Gastroesophageal sphincter (tissue), 4 donors: ENCODE measurements at regions not wholly inside any gene's neighbourhood (a gene's known extent, or its start where the extent isn't known, plus 50 kb on each side); places are given as distances from the start of the nearest gene placed in this dataset.

Source experiments
- ATAC-seq: fragments of 150-250 bp; one replicate; pipeline ENCODE4 v1.9.1; 2016; ENCODE audit warnings: mild to moderate bottlenecking, moderate library complexity
- H3K27ac ChIP-seq, 4 donors: fragments of 200-600 bp; sonication (generic) in 3 of 4; 1 replicate in 3 of 4; 2 replicates in 1 of 4; pipeline ENCODE4 v1.5.1; 2016 to 2019
- H3K27me3 ChIP-seq: fragments of 200-600 bp; sonication (generic); one replicate; pipeline ENCODE4 v1.5.1; 2019
- H3K36me3 ChIP-seq, 2 donors: fragments of 200-600 bp; sonication (generic); one replicate each; pipeline ENCODE4 v1.5.1; 2019; ENCODE audit warnings: control low read depth in 1 of 2
- H3K4me1 ChIP-seq, 3 donors: fragments of 200-600 bp; sonication (generic); 1 replicate in 2 of 3; 2 replicates in 1 of 3; pipeline ENCODE4 v1.5.1; 2016 to 2019; ENCODE audit warnings: control low read depth in 2 of 3
- H3K4me3 ChIP-seq, 2 donors: fragments of 200-600 bp; sonication (generic); one replicate each; pipeline ENCODE4 v1.5.1; 2019; ENCODE audit warnings: mild to moderate bottlenecking in 1 of 2, moderate library complexity in 1 of 2
- H3K9me3 ChIP-seq, 3 donors: fragments of 200-600 bp; sonication (generic); one replicate each; pipeline ENCODE4 v1.5.1; 2017 to 2019; ENCODE audit warnings: control low read depth in 2 of 3
- CTCF ChIP-seq, 4 experiments: fragments of 200-600 bp in 2 of 4; fragments of 450-650 bp in 2 of 4; sonication (generic) in 1 of 4; IDR thresholded peaks; one replicate each; pipeline ENCODE4 v1.5.1; 2017 to 2019; ENCODE audit warnings: antibody characterized with exemption in 4 of 4, mild to moderate bottlenecking in 2 of 4, moderate library complexity in 2 of 4
- EP300 ChIP-seq: sonication (generic); formaldehyde crosslinking; IDR thresholded peaks from one replicate; pipeline ENCODE4 v1.6.1; 2017; ENCODE audit warnings: antibody characterized with exemption, mild to moderate bottlenecking
- POLR2A ChIP-seq, 2 donors: fragments of 450-650 bp; IDR thresholded peaks; one replicate each; pipeline ENCODE4 v1.6.1; 2017; ENCODE audit warnings: antibody characterized with exemption in 2 of 2, mild to moderate bottlenecking in 2 of 2, moderate library complexity in 1 of 2
- POLR2AphosphoS5 ChIP-seq: sonication (generic); formaldehyde crosslinking; IDR thresholded peaks from one replicate; pipeline ENCODE4 v1.6.1; 2017; ENCODE audit warnings: antibody characterized with exemption
- WGBS, 2 donors: methylation state at CpG; one replicate each; pipeline ENCODE4 v1.1.5; 2018; ENCODE audit warnings: low coverage in 1 of 2; 5-methylcytosine and 5-hydroxymethylcytosine counted together

DNA sequence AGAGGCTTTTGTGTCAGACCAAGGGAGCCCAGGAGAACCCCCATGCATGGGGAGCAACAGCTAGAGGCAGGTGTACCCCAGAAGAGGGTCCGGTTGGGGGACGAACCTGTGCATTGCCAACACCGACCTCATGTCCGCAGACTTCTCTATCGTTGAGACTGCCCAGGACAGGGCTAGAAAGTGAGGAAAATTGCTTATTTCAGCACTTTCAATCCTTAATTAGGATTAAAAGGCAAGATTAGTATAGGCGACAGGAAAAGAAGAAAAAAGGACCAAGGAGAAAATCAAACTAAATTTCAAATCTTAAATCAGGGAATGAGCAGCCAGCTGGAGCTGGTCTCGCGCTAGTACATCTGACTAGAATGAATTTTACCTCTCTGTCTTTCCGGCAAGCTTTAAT is 438.9 kb upstream of the SOX11 start:
- Histone ChIP-seq H3K4me3 (no peak overlapping the region), H3K9me3 (no peaks in the 10 kb centered on the region), H3K36me3 (no peaks in the 10 kb centered on the region), H3K27ac (no peak overlapping the region), H3K27me3 (no peaks in the 10 kb centered on the region), H3K4me1 (no peaks in the 10 kb centered on the region)
- TF ChIP-seq CTCF (IDR thresholded peaks at IDR 0.05) (no peak), POLR2A (IDR thresholded peaks at IDR 0.05) (no peak)
- no peak for ATAC-seq
- 86 to 92% methylated on average over 9 of the region's 9 CpGs for WGBS, 2 donors

DNA sequence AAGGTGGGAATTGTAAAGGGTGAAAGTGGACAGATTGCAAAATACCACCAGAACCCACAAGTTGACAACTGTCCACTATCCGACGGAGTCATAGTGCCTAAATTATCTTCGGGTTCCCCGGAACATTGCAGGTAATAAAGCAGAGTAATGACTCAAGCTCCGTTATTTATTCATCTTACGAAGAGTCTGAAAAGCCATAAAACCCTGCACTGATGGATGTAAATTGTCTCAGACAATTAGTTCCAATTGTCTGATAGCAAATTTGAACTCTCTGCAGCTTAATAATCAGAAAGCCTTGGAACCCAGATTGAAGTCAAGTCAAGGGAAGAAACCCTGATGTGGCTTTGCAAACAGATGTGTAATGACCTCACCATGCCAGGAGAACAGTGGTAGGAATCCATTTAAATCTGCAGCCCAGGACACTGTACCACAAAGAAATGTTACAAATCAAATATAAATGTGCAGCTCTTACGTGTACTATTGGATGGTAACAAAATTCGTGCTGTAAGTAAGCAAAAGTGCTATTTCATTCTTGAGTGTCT is 437.3 kb upstream of the SOX11 start:
- Histone ChIP-seq H3K36me3 (no peaks in the 10 kb centered on the region), H3K9me3 (no peaks in the 10 kb centered on the region), H3K27ac (no peak overlapping the region), H3K27me3 (no peaks in the 10 kb centered on the region), H3K4me1 (no peaks in the 10 kb centered on the region), H3K4me3 (no peak overlapping the region)
- TF ChIP-seq POLR2AphosphoS5 (no peak), EP300 (no peak), CTCF (IDR thresholded peaks at IDR 0.05) (no peak), POLR2A (IDR thresholded peaks at IDR 0.05) (no peak)
- 76 to 84% methylated on average over 7 to 8 of the region's 8 CpGs for WGBS, 2 donors
- ATAC-seq: no peak

DNA sequence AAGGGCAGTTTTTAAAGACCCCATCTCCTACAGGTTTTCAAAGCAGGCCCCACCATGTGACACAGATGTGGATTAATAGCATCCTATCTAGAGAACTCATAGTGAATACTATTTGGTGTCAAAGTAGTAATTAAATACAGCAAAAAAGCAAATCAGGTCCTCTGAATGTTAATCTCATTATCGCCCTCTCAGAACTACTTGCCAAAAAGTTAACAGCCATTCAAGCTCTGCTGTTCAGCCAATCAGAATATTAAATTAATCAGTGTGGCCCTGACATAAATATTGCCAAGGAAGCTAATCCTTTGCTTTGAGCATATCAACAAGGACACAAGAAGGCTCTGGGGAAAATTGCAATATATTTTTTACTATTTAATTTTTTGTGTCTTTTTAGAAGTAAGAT is 428.9 kb upstream of the SOX11 start:
- Histone ChIP-seq H3K9me3 (no peaks in the 10 kb centered on the region), H3K4me1 (no peaks in the 10 kb centered on the region), H3K27ac (no peak overlapping the region), H3K36me3 (no peaks in the 10 kb centered on the region), H3K27me3 (no peaks in the 10 kb centered on the region), H3K4me3 (no peak overlapping the region)
- no peak for TF ChIP-seq POLR2AphosphoS5
- no peak for TF ChIP-seq POLR2A (IDR thresholded peaks at IDR 0.05)
- TF ChIP-seq EP300: no peak
- TF ChIP-seq CTCF (IDR thresholded peaks at IDR 0.05): no peak
- ATAC-seq: no peak
- WGBS, 2 donors: 88 to 92% methylated on average over 1 of the region's 1 CpG

- Histone ChIP-seq H3K27ac (no peak overlapping the region), H3K27me3 (no peaks in the 10 kb centered on the region), H3K4me3 (no peak overlapping the region), H3K36me3 (no peaks in the 10 kb centered on the region), H3K4me1 (no peaks in the 10 kb centered on the region), H3K9me3 (no peaks in the 10 kb centered on the region)
- ATAC-seq: no peak
- no peak for TF ChIP-seq POLR2A (IDR thresholded peaks at IDR 0.05)
- TF ChIP-seq EP300: no peak
- TF ChIP-seq POLR2AphosphoS5: no peak
- no peak for TF ChIP-seq CTCF (IDR thresholded peaks at IDR 0.05)
- WGBS, 2 donors: 56 to 61% methylated on average over 3 of the region's 3 CpGs
Observed at GRCh38 chr2:5264361-5264760, 427.8 kb upstream of the SOX11 start.

GRCh38 chr2:5285061-5285460 is 407.1 kb upstream of the SOX11 start:
- TF ChIP-seq EP300: no peak
- no peak for TF ChIP-seq POLR2AphosphoS5
- no peak for TF ChIP-seq CTCF (IDR thresholded peaks at IDR 0.05)
- no peak for TF ChIP-seq POLR2A (IDR thresholded peaks at IDR 0.05)
- H3K36me3 ChIP-seq: no peaks in the 10 kb centered on the region
- ATAC-seq: no peak
- WGBS, 2 donors: 67% methylated on average over 1 of the region's 1 CpG
- no peaks in the 10 kb centered on the region for H3K27me3 ChIP-seq
- peaks cover 0 to 13% (median 0%) of the 10 kb centered on the region in 3 donors for H3K4me1 ChIP-seq
- no peaks in the 10 kb centered on the region for H3K9me3 ChIP-seq
- no peak overlapping the region for H3K27ac ChIP-seq
- no peak overlapping the region for H3K4me3 ChIP-seq
